BJ (cell line): ENCODE measurements at regions not wholly inside any gene's neighbourhood (a gene's known extent, or its start where the extent isn't known, plus 50 kb on each side); places are given as distances from the start of the nearest gene placed in this dataset.

Experiments used
- CTCF ChIA-PET: fragments of 350-600 bp; formaldehyde crosslinking; extraction: SDS; loops from one replicate; lab custom pipeline; 2021; ENCODE audit warnings: antibody characterized with exemption, inconsistent platforms; lab: Yijun Ruan, JAX
- POLR2A ChIA-PET: fragments of 300-600 bp; sonication (Branson Sonifier 250); formaldehyde crosslinking; extraction: SDS; loops from one replicate; lab custom pipeline; 2021; ENCODE audit warnings: antibody characterized with exemption; lab: Charles Lee
- DNase-seq: peaks from one replicate; pipeline ENCODE4 v3.0.0-alpha.2; 2011; ENCODE audit warnings: low read depth
- H3K27me3 ChIP-seq: 2 replicates; pipeline ENCODE4 v1.6.0; 2011; ENCODE audit warnings: low read length; ENCODE audit not compliant: control insufficient read depth, insufficient read depth
- H3K36me3 ChIP-seq: 2 replicates; pipeline ENCODE4 v1.5.1; 2011; ENCODE audit warnings: low read length; ENCODE audit not compliant: control insufficient read depth, insufficient read depth
- H3K4me3 ChIP-seq: 2 replicates; pipeline ENCODE4 v1.5.1; 2011; ENCODE audit warnings: low read depth, mild to moderate bottlenecking, control low read depth, low read length
- CTCF ChIP-seq: IDR thresholded peaks from 2 replicates; pipeline ENCODE4 v1.5.1; 2011; ENCODE audit warnings: low read depth, mild to moderate bottlenecking, control low read depth, inconsistent platforms, low read length, moderate library complexity; ENCODE audit not compliant: insufficient read depth

- ChIA-PET CTCF (interaction anchor here (2.1 kb wide), 1 partner anchor 63 kb away, joined by 6 read pairs; no protein-coding TSS in a partner anchor), POLR2A (no interaction called here)
- no peak for DNase-seq
- Histone ChIP-seq H3K4me3 (no peak overlapping the region), H3K27me3 (peaks cover 39% of the 10 kb centered on the region), H3K36me3 (no peaks in the 10 kb centered on the region)
- TF ChIP-seq CTCF, result no peak
Observed at GRCh38 chr11:76256448-76256847, 50.1 kb upstream of the WNT11 start.
